Body of pancreas (tissue), 4 donors: ENCODE measurements at regions not wholly inside any gene's neighbourhood (a gene's known extent, or its start where the extent isn't known, plus 50 kb on each side); places are given as distances from the start of the nearest gene placed in this dataset.

Source experiments
- POLR2A ChIP-seq, 3 donors: fragments of 450-650 bp; IDR thresholded peaks; one replicate each; pipeline ENCODE4 v1.6.1; 2016; ENCODE audit warnings: antibody characterized with exemption in 3 of 3, mild to moderate bottlenecking in 2 of 3
- TF ChIP-seq, protein P1 (sequence below), 7 experiments: fragments of 450-650 bp in 4 of 7; fragments of 200-600 bp in 3 of 7; sonication (generic) in 3 of 7; IDR thresholded peaks; one replicate each; pipeline ENCODE4 v1.5.1; 2016 to 2019; ENCODE audit warnings: antibody characterized with exemption in 7 of 7

DNA sequence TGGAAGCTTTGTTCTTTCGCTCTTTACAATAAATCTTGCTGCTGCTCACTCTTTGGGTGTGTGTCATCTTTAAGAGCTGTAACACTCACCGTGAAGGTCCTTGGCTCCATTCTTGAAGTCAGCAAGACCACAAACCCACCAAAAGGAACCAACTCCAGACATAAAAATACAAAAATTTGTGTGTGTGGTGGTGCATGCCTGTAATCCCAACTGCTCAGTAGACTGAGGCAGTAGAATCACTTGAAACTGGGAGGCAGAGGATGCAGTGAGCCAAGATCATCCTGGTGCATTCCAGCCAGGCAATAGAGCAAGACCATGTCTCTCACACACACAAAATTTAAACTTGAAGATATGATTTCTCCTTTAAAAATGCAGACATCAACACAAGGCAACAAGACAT, 1431.7 kb upstream of the B3GALT2 start:
- TF ChIP-seq, protein P1, sequence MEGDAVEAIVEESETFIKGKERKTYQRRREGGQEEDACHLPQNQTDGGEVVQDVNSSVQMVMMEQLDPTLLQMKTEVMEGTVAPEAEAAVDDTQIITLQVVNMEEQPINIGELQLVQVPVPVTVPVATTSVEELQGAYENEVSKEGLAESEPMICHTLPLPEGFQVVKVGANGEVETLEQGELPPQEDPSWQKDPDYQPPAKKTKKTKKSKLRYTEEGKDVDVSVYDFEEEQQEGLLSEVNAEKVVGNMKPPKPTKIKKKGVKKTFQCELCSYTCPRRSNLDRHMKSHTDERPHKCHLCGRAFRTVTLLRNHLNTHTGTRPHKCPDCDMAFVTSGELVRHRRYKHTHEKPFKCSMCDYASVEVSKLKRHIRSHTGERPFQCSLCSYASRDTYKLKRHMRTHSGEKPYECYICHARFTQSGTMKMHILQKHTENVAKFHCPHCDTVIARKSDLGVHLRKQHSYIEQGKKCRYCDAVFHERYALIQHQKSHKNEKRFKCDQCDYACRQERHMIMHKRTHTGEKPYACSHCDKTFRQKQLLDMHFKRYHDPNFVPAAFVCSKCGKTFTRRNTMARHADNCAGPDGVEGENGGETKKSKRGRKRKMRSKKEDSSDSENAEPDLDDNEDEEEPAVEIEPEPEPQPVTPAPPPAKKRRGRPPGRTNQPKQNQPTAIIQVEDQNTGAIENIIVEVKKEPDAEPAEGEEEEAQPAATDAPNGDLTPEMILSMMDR (IDR thresholded peaks at IDR 0.05): no peak
- no peak for TF ChIP-seq POLR2A (IDR thresholded peaks at IDR 0.05)
